Mucosa of gallbladder (tissue), 1 donor: ENCODE measurements at regions not wholly inside any gene's neighbourhood (a gene's known extent, or its start where the extent isn't known, plus 50 kb on each side); places are given as distances from the start of the nearest gene placed in this dataset.
"Not testable (repeated sequence)": the region's sequence is repeated elsewhere in the genome, so short reads cannot be mapped to it uniquely, and the experiment has no call there.

Experiments used
- DNase-seq: peaks from one replicate; pipeline ENCODE4 v3.0.0-alpha.2; 2020; ENCODE audit warnings: low spot score
- donor health status: DM: no; HTN: no; CAD: no.

DNA sequence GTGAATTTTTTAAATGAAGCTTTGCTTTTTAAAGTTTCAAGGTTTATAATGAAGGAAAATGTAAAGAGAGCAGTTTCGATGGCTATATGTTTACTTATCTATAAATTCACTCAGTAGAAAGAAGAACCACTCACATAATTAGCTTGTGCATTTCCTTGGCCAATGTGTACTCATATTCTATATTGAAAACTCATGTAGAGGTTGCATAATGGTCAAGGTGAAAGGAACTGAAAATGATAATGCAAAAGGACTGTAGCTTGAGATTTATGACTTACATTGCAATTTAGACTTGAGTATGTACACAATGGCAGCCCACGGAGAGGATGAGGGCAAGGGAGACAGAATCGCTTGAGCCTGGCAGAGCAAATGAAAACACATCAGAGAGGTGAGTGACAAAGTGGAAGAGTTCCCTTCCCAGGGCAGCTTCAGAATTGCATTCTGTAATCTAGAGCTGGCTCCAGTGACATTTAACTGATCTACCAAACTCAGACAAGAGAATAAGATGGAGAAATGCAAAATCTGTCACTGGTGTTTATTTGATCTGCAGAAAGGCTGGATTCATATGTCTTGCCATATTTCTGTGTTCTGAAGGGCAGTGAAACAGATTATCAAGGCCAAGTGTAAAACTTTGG is 191.8 kb downstream of the TMEM200A start:
- no peak for DNase-seq

DNA sequence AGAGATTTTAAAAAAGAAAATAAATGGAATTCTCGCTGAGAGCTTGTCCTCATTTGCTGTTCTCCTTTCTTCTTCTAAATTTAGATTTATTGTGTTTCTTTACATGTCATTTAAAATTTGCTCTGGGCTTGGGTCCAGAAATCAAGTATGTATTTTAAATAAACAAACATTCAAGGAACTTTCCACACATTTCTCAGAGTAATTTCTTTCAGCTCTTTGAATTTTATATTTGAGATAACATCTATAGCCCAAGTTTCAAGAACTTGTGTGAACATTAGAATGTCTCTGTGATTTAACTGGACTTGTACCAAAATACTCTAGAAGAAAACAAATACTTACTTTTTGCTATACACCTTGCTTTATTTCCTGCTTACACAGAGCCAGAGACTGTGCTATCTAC is 192.3 kb downstream of the TMEM200A start:
- no peak for DNase-seq

DNA sequence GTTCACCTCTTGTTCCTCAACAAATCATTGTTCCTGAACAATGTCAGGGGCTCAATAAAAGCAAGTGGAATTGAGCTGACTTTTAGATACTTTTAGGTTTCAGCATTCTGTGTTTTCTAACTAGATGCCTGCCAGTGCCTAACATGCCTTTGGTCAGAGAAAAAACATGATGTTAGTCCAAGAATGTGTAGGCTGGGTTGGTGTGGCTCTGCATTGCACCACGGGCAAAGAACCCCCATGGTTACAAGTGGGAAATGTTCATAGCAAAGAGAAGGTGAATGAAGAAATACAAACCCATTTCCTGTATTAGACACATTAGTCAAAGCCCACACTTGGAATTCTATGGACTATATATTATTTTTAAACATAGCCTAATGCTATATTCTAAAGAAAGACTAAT is 193.3 kb downstream of the TMEM200A start:
- no peak for DNase-seq

DNA sequence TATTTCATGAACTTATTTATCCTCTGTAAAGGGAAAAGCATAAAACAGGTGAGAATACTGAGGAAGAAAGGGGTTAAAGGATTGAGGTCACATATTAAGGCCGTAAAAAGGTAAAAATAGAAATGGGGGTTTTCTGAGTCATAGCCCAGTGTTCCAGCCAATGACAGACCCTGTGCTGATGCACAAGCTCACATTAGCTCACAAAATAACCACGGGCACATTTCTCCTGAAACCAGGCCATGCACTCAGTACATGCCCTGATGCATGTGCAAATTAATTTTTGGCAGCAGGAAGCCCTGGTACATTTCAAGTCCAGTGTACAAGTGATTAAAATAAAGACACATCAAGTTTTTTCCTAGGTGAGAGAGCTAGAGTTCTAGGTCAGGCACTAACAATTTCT is 194.4 kb downstream of the TMEM200A start:
- no peak for DNase-seq

DNA sequence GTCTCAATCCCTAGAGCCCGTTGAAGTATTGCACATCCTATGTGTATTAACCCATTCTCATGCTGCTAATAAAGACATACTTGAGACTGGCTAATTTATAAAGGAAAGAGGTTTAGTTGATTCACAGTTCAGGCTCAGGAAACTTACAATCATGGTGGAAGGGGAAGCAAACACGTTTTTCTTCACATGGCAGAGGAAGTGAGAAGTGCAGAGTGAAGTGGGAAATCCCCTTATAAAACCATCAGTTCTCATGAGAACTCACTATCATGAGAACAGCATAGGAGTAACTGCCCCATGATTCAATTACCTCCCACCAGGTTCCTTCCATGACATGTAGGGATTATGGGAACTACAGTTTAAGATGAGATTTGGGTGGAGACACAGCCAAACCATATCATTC is 195.3 kb downstream of the TMEM200A start:
- not testable (repeated sequence) for DNase-seq

DNA sequence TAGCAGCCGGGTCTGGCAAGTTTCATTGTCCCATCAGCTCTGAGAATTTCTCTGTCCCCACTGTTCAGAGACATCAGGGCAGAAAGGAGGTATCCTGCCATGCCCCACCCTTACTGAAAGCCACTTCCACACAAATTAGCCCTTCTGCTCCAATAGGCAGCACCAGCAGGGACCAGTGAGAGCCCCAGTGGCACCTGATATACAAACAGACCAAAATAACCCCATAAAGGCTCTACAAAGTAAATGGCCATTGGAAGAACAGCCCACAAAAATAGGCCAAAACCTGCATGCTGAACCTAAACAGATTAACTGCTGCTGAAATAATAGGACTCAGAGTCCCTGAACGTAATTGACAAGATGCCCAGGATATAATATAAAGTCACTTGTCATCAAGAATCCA is 199.9 kb downstream of the TMEM200A start:
- no peak for DNase-seq

DNA sequence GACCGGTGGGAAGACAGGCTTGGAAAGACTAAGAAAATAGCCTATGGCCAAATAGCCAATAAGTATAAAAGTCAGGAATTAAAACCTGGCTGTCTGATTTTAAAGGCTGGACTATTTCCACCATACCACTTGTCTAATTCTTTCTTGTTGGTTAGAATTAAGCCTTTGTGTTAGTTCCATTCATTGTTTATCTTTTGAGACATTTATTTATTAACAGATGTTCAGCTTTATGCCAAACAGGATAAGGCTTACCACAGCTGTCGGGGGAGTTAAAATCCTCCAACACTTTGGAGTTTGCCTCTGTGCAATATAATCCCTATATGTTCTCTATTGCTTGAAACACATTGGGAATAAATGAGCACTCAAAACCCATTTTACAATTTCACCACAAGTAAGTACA is 208.3 kb downstream of the TMEM200A start:
- DNase-seq, result no peak

DNA sequence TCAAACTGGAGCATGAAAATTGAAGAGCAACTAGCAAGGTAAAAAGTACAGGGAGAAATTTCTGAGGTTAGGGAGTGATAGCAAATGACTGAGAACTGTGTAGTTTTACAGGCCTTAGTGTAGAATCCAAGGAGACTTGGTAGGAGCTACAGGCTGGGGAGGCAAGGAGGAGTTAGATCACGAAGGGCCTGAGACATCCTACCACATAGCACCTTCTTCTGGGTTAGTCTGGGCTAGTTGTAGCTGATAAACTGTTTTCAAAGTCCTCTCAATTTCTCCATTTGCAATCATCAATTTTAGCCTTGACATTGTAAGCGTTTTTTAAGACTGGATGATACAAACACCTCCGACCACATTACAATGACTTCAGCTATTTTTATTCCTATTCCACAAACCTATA is 209.7 kb downstream of the TMEM200A start:
- DNase-seq, result no peak

DNA sequence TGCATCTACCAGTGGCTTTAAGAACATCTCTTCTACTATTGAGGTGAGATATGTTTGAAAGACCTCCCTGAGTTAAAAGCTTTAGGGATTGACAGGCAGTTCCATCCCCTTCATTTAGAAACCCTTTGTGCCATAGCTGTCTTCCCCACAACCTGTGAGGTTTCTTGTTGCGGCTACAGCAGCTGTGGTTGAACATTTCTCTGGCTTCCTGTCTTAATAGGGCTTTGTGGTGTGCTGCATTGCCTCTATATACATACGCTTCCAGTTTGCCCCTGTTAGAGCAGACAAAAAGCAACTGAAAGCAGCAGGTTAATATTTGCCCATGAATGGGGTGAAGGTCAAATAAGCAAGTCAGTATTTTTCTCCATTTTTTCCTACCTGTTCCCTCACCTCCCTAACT is 210.2 kb downstream of the TMEM200A start:
- no peak for DNase-seq

DNA sequence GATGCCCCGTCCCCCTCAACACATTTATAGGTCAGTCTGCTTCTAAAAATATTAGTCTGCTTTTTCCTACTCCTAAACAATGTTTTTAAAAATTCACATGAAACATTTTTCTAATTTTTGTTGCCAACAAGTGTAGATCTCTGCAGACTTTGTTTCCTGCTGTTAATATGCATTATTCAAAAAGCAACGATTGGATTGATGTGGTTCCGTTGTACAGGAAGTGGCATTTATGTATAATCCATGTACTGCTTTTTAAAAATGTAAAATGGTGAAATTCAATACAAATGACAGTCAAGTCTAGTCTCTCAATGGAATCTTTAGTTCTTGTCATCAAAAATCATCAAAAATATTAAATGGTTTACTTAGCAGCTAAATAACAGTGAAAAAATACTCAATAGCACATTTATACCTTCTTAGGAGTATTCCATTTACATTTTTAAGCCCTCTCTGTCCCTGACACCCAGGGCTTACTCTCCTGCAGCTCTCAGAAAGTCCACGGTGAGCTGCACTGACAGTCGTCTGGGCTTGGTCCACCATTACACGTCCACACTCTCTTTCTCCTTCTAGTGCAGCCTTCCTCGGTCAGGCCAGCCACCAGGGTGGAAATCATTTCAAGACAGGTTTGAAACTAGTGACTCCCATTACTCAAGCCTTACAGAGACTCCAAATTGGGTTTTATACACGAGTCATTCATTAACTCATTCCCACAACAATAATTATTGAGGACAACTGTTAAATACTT is 211.5 kb downstream of the TMEM200A start:
- DNase-seq, result no peak

DNA sequence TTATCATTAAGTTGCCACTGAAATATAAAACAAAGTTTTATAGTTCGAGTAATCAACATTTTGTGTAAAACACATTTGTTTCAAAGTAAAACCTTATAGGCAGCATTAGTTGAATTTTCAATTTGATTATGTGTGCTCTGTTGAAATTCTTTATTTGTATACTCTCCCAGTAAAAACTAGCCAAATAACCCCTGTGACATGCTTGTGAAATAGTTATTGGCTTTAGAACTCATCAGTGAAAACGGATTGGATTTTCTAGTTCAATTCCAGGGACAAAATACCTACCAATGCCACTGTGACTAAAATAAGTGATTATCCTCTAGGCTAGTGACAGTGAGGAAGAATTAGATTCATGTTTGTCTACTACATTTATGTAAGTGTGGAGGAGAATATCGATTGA is 212.9 kb downstream of the TMEM200A start:
- no peak for DNase-seq

DNA sequence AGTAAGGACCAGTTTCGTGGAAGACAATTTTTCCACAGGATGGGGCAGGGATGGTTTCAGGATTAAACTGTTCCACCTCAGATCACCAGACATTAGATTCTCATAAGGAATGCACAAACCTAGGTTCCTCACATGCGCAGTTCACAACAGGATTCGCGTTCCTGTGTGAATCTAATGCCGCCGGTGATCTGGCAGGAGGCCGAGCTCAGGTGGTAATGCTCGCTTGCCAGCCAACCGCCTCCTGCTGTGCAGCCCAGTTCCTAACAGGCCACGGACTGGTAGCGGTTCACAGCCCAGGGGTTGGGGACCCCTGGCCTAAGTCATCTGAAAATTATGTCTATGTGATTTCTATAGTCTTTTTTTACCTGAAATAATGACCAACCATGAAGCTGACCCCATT is 217.5 kb downstream of the TMEM200A start:
- no peak for DNase-seq

DNA sequence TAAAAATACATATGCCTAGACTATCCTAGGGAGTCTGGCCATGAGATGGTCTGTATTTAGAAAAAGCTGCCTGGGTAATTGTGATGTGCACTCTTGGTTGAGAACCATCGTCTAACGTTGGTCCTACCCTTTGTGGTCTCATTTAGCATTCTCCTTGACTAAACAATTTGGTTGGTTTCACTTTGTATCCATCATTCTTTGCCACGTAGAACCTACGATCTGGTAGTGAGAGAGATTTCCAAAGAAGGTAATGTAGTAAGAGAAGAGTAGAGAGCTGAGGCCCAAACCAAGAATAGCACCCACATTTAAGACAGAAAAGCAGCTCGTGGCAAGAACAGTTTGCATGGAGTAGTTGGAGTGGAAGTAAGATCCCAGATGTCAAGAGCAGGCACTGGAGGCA is 219.8 kb downstream of the TMEM200A start:
- no peak for DNase-seq

DNA sequence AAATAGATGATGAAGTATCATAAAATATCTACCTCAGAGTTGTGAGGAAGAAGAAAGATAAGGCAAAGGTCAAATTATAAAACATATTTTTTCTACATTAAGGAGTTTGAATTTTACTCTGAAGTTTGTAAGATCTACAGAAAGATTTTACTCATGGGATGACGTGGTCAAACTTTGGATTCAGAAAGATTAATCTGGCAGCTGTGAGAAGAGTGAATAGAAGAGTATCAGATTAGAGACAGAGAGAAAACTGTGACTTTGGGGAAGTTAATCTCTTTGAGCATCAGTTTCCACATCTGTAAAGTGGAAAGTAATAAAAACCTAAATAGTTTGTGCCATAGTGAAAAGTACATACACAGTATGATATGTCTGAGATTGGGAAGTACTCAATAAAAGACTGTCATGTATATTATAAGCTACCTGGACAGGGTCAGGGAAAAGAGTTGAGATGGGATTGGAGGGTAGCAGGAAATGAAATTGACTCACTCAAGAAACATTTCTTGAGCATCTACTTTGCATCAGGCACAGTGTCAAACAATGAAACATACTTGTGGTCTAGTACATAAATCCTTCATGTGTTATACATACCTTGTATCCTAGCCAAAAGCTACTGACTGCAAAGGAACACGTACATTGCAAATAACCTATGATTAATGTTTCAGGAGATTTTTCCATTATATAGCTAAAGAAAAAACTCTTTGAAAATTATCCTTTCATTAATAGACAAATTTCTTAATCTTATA is 222.1 kb downstream of the TMEM200A start:
- no peak for DNase-seq

DNA sequence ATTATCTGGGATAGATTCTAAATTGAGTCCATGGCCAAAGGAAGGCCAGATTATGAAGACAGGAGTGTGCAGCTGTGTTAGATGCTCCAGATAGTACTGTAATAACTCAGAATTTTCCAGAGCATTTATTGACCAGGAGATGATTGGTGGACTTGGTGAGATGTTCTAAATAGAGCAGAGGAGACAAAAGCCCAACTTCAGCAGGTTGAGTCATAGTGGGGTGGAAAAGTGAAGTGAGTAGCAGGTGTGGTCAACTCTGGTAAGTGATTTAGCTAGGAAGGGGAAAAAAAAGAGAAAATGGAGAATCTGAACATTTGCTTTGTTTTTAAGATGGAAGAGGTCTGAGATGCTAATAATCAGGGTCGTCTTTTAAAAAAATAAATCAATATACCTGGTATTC is 227.4 kb downstream of the TMEM200A start:
- no peak for DNase-seq

DNA sequence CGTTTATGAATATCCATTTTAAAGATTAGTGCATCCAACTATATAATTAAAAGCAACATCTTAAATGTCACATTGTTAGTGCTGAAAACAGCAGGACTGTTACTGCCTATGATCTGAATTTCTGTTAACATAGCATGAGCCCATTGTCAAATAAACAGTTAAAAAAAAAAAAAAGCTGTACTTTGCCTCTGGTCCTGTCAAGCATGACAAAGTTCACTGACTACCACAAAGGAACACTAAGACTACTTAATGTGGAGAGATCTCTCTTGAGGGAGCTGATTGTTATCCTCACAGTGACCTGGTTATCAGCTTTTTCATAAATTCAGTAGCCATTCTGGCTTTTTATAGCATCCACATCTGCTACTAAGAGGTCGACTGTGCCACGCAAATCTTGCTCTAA is 228.1 kb downstream of the TMEM200A start:
- no peak for DNase-seq

DNA sequence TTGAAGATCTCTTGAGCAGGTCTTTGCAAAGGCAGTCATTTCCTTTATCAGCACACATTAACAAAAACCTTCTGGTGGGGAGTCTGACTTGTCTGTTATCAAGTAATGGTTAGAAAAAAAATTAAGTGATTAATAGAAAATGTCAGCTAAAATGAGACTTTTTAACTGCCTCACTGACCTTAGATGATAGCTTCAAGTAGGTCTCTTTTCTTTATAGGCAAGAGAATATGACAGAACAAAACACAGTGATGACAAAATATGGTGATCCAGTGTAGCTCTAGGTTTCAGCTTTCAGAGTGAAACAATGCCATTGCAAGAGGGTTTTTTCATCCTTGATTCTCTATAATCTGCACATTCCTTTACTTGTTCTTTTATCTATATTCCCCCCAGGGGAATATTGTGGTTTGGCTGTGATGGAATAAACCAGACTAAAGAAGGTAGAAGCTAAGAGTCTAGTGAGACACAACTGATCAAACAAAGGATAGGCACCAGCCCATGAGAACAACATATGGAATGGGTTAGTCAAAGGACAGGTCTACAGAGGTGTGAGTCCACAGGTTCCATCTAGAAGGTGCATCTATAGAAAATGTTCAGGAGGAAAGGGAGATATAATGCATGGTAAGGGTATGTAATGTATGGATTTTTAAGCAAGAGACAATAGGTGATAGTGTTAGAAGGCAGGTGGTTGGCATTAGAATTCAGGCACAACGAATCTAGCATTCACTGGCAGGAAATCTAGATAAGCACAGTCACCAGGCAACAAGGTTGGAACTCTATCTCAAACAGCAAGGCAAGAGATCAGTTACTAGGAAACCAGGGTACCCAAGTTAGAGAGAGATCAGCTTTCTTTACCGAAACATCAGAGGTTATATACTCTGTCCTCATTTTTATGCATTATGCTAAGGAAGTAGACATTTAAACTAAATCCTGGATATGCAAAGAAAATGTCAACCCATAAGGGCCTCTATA is 228.9 kb upstream of the SMLR1 start:
- DNase-seq, result no peak

DNA sequence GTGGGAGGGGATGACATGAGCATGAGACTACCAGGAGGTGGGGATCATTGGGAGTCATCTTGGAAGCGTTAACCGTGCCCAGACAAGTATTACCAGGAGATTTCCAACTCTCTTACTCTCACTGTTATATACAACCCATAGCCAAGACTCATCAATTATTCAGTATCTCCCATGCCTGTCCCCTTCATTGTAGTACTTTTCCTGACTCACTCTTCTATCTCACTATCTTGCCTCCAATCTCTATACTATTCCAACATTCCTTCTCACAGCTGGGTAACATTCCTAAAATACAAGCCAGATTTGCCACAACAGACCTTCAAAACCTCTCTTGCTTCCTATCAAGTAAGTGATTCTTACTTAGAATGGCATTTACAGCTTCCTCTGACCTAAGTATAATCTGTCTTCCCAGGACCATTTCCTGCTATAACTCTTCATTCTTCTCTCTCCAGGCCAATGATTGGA is 226.3 kb upstream of the SMLR1 start:
- DNase-seq, result no peak

DNA sequence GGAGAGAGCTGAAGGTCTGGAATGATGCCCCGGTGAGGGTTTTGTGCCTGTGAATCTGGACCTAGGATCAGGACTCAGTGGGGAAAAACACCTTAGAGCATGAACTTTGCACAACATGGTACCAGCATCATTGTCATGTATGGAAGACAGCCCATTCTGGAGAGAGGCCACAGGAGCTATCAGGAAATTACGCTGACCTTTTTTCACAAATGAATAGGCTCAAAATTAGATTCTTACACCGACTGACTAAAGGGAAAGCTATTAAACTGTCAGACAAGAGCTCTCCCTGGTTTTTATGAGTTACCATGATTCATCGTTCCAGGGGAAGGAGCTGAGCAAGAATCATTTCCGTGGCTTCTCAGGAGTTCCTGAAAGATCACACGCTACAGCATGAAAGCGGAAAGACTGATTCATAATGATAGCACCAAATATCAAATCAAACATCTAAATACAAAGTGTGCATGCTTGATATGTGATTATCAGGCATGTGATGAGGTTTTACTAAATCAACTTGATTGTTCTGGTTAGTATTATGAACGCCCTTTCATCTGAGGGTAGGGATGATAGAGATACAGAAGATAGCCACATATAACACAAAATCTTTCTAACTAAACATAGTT is 224.9 kb upstream of the SMLR1 start:
- DNase-seq, result no peak

DNA sequence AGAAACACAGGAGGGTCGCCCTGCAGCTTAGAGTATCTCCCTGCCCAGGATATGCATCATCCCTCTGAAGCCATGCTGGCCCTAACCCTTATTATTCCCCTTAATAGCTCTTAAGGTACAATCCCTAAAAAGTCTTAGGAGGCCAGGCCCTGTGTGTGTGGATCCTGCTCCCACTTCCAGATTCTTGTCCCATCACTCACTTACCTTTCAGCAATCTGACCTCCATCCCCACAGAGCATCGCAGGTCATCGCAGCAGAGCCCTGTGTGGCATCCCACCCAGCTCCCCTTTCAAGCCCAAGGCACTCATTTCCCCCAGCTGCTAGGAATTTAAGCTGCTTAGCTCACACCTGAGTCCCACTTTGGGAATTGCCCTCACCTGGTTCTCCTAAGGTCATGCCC is 223.8 kb upstream of the SMLR1 start:
- no peak for DNase-seq

DNA sequence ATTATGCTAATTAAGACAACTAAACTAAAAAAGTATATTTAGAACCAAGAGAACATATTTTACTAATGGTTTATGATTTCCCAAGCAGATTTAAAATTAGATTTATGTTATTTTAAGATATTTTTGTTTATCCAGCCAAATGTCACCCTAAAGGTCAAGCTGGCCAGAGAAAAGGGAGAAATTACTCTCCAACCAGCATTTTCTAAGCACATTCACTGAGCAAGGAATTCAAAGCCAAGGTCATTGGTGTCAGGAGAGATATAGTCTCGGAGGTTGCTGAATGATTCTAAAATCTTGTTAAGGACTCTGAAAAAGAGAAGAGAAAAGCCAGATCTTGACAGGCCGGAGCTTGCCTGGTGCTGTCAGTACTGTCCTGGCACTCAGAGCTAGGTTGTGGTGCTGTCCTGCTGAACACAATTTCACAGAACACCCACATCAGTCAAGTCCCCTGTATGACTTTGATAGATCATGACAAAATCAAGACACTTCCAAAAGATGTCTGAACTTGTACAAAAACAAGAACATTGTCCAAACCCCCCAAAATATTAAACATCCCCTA is 222.3 kb upstream of the SMLR1 start:
- no peak for DNase-seq
